BE2C (cell line): ENCODE measurements at regions not wholly inside any gene's neighbourhood (a gene's known extent, or its start where the extent isn't known, plus 50 kb on each side); places are given as distances from the start of the nearest gene placed in this dataset.

Source experiments
- DNase-seq: peaks from one replicate; pipeline ENCODE4 v3.0.0-alpha.2; 2020
- H3K27me3 ChIP-seq: fragments of 250-450 bp; sonication (Bioruptor Pico); 2 replicates; pipeline ENCODE4 v1.5.1; 2020; ENCODE audit warnings: mild to moderate bottlenecking
- H3K36me3 ChIP-seq: fragments of 250-450 bp; sonication (Bioruptor Pico); 2 replicates; pipeline ENCODE4 v1.5.1; 2020; ENCODE audit warnings: mild to moderate bottlenecking
- H3K4me1 ChIP-seq: fragments of 250-450 bp; sonication (Bioruptor Pico); 2 replicates; pipeline ENCODE4 v1.5.1; 2020
- H3K4me3 ChIP-seq: 2 replicates; pipeline ENCODE4 v1.5.1; 2011; ENCODE audit warnings: low read depth, low read length
- H3K9me3 ChIP-seq: fragments of 250-450 bp; sonication (Bioruptor Pico); 2 replicates; pipeline ENCODE4 v1.5.1; 2020
- CTCF ChIP-seq: IDR thresholded peaks from 2 replicates; pipeline ENCODE4 v1.5.1; 2012; ENCODE audit warnings: mild to moderate bottlenecking, low read depth, low read length

- no peak overlapping the region for H3K4me3 ChIP-seq
- H3K36me3 ChIP-seq = no peaks in the 10 kb centered on the region
- no peaks in the 10 kb centered on the region for H3K27me3 ChIP-seq
- DNase-seq = no peak
- no peak for TF ChIP-seq CTCF
- no peaks in the 10 kb centered on the region for H3K9me3 ChIP-seq
- no peaks in the 10 kb centered on the region for H3K4me1 ChIP-seq
Observed at GRCh38 chrX:34404386-34405070, 252.6 kb downstream of the TMEM47 start.

- Histone ChIP-seq H3K4me3 (no peak overlapping the region), H3K9me3 (no peaks in the 10 kb centered on the region), H3K4me1 (no peaks in the 10 kb centered on the region), H3K27me3 (no peaks in the 10 kb centered on the region), H3K36me3 (no peaks in the 10 kb centered on the region)
- no peak for TF ChIP-seq CTCF
- DNase-seq = no peak
Observed at GRCh38 chrX:34401411-34401810, 255.7 kb downstream of the TMEM47 start.

GRCh38 chrX:34382416-34382815 is 250.3 kb upstream of the FAM47A start:
- DNase-seq = no peak
- no peaks in the 10 kb centered on the region for H3K27me3 ChIP-seq
- no peak for TF ChIP-seq CTCF

GRCh38 chrX:34381241-34381640 is 249.1 kb upstream of the FAM47A start:
- DNase-seq = no peak
- Histone ChIP-seq H3K27me3 (no peaks in the 10 kb centered on the region), H3K4me1 (no peaks in the 10 kb centered on the region), H3K9me3 (no peaks in the 10 kb centered on the region), H3K36me3 (no peaks in the 10 kb centered on the region), H3K4me3 (no peak overlapping the region)
- TF ChIP-seq CTCF = no peak

More at GRCh38 chrX:34382416-34382815, 250.3 kb upstream of the FAM47A start:
- Histone ChIP-seq H3K36me3 (no peaks in the 10 kb centered on the region), H3K4me1 (no peaks in the 10 kb centered on the region), H3K9me3 (no peaks in the 10 kb centered on the region), H3K4me3 (no peak overlapping the region)

- no peak for DNase-seq
- TF ChIP-seq CTCF = no peak
- no peaks in the 10 kb centered on the region for H3K27me3 ChIP-seq
Observed at GRCh38 chrX:34379891-34380290, 247.8 kb upstream of the FAM47A start.

GRCh38 chrX:34377645-34378044 is 245.5 kb upstream of the FAM47A start:
- H3K4me1 ChIP-seq = no peaks in the 10 kb centered on the region
- H3K9me3 ChIP-seq = no peaks in the 10 kb centered on the region
- no peaks in the 10 kb centered on the region for H3K27me3 ChIP-seq
- no peak overlapping the region for H3K4me3 ChIP-seq
- H3K36me3 ChIP-seq = no peaks in the 10 kb centered on the region
- TF ChIP-seq CTCF = no peak
- DNase-seq = no peak

More at GRCh38 chrX:34379891-34380290, 247.8 kb upstream of the FAM47A start:
- Histone ChIP-seq H3K9me3 (no peaks in the 10 kb centered on the region), H3K4me1 (no peaks in the 10 kb centered on the region), H3K36me3 (no peaks in the 10 kb centered on the region), H3K4me3 (no peak overlapping the region)
